Loucy (cell line): ENCODE measurements at regions not wholly inside any gene's neighbourhood (a gene's known extent, or its start where the extent isn't known, plus 50 kb on each side); places are given as distances from the start of the nearest gene placed in this dataset.
"Not testable (repeated sequence)": the region's sequence is repeated elsewhere in the genome, so short reads cannot be mapped to it uniquely, and the experiment has no call there.

ENCODE experiments used
- H2AFZ ChIP-seq: fragments of 200-600 bp; sonication (generic); 2 replicates; pipeline ENCODE4 v1.6.0; 2016; ENCODE audit warnings: antibody characterized with exemption, mild to moderate bottlenecking, low read length, moderate library complexity
- H3F3A ChIP-seq: fragments of 200-600 bp; 2 replicates; pipeline ENCODE4 v1.6.0; 2016; ENCODE audit warnings: antibody characterized with exemption, low read depth, mild to moderate bottlenecking
- H3K27me3 ChIP-seq: fragments of 200-600 bp; sonication (generic); 2 replicates; pipeline ENCODE4 v1.6.1; 2014; ENCODE audit warnings: low read length, mild to moderate bottlenecking; ENCODE audit not compliant: insufficient read depth, poor library complexity, severe bottlenecking
- H3K36me3 ChIP-seq: fragments of 200-600 bp; sonication (generic); 2 replicates; pipeline ENCODE4 v1.6.1; 2016; ENCODE audit warnings: low read length; ENCODE audit not compliant: insufficient read depth
- H3K4me1 ChIP-seq: fragments of 200-600 bp; sonication (generic); 2 replicates; pipeline ENCODE4 v1.5.1; 2014; ENCODE audit warnings: low read length, mild to moderate bottlenecking; ENCODE audit not compliant: insufficient read depth, poor library complexity, severe bottlenecking
- H3K4me2 ChIP-seq: fragments of 200-600 bp; sonication (generic); 2 replicates; pipeline ENCODE4 v1.6.0; 2014; ENCODE audit warnings: antibody characterized with exemption, low read length, low read depth, mild to moderate bottlenecking; ENCODE audit not compliant: poor library complexity, severe bottlenecking
- H3K4me3 ChIP-seq: fragments of 200-600 bp; sonication (generic); 2 replicates; pipeline ENCODE4 v1.5.1; 2014; ENCODE audit warnings: low read length, mild to moderate bottlenecking, mixed read lengths; ENCODE audit not compliant: poor library complexity, severe bottlenecking
- H3K79me2 ChIP-seq: fragments of 200-600 bp; sonication (generic); 2 replicates; pipeline ENCODE4 v1.6.1; 2014; ENCODE audit warnings: low read length; ENCODE audit not compliant: insufficient read depth
- H3K9ac ChIP-seq: fragments of 200-600 bp; sonication (generic); 2 replicates; pipeline ENCODE4 v1.6.0; 2014; ENCODE audit warnings: mild to moderate bottlenecking, low read depth, low read length, moderate library complexity; ENCODE audit not compliant: poor library complexity, severe bottlenecking
- H3K9me2 ChIP-seq: fragments of 200-600 bp; sonication (generic); replicated peaks from 2 replicates; pipeline ENCODE4 v1.6.1; 2016; ENCODE audit warnings: low read depth, low read length, mixed read lengths
- H3K9me3 ChIP-seq: fragments of 200-600 bp; sonication (generic); 2 replicates; pipeline ENCODE4 v1.6.1; 2014; ENCODE audit warnings: mild to moderate bottlenecking, antibody characterized with exemption, low read length, low read depth; ENCODE audit not compliant: insufficient read depth
- H4K20me1 ChIP-seq: fragments of 200-600 bp; sonication (generic); 2 replicates; pipeline ENCODE4 v1.6.0; 2014; ENCODE audit warnings: antibody characterized with exemption, low read length, mild to moderate bottlenecking; ENCODE audit not compliant: insufficient read depth, poor library complexity, severe bottlenecking
- CTCF ChIP-seq: fragments of 200-600 bp; sonication (generic); conservative IDR thresholded peaks from 2 replicates; pipeline ENCODE4 v1.5.1; 2014; ENCODE audit warnings: mild to moderate bottlenecking, antibody characterized with exemption, low read length
- EZH2phosphoT487 ChIP-seq: fragments of 200-600 bp; IDR thresholded peaks from 2 replicates; pipeline ENCODE4 v1.6.1; 2018; ENCODE audit warnings: antibody characterized with exemption, mild to moderate bottlenecking, moderate library complexity, borderline replicate concordance

GRCh38 chrX:121433289-121433688 is 385.9 kb downstream of the GLUD2 start:
- no peaks in the 10 kb centered on the region for H3K27me3 ChIP-seq
- TF ChIP-seq EZH2phosphoT487 (no peak), CTCF (no peak)
- H2AFZ ChIP-seq = no peak overlapping the region
- no peaks in the 10 kb centered on the region for H3K36me3 ChIP-seq
- H3K79me2 ChIP-seq = no peaks in the 10 kb centered on the region
- H3K4me2 ChIP-seq = no peak overlapping the region
- no peak overlapping the region for H3K9ac ChIP-seq
- no peaks in the 10 kb centered on the region for H3K9me2 ChIP-seq
- no peaks in the 10 kb centered on the region for H3F3A ChIP-seq
- H4K20me1 ChIP-seq = no peaks in the 10 kb centered on the region
- H3K9me3 ChIP-seq = no peaks in the 10 kb centered on the region
- no peak overlapping the region for H3K4me3 ChIP-seq
- H3K4me1 ChIP-seq = no peaks in the 10 kb centered on the region

- not testable (repeated sequence) for H3K9ac ChIP-seq, H3K4me1 ChIP-seq, H3K27me3 ChIP-seq, H3K79me2 ChIP-seq, H3K36me3 ChIP-seq, H3K9me2 ChIP-seq, H3K4me2 ChIP-seq, H4K20me1 ChIP-seq, H3F3A ChIP-seq, H3K4me3 ChIP-seq, H2AFZ ChIP-seq, H3K9me3 ChIP-seq
Observed at GRCh38 chrX:121437666-121438065, 390.3 kb downstream of the GLUD2 start.

- TF ChIP-seq CTCF (no peak), EZH2phosphoT487 (no peak)
- Histone ChIP-seq H3K27me3 (no peaks in the 10 kb centered on the region), H4K20me1 (no peaks in the 10 kb centered on the region), H3K4me1 (no peaks in the 10 kb centered on the region), H3K9ac (no peak overlapping the region), H3K79me2 (no peaks in the 10 kb centered on the region), H3K4me2 (no peak overlapping the region), H2AFZ (no peak overlapping the region), H3K4me3 (no peak overlapping the region), H3K9me3 (no peaks in the 10 kb centered on the region), H3K9me2 (no peaks in the 10 kb centered on the region), H3K36me3 (no peaks in the 10 kb centered on the region), H3F3A (no peaks in the 10 kb centered on the region)
Observed at GRCh38 chrX:121455890-121456289, 408.5 kb downstream of the GLUD2 start.

- Histone ChIP-seq H2AFZ (no peak overlapping the region), H3K9me3 (no peaks in the 10 kb centered on the region), H3K27me3 (no peaks in the 10 kb centered on the region), H3K9ac (no peak overlapping the region), H3K9me2 (no peaks in the 10 kb centered on the region), H3K36me3 (no peaks in the 10 kb centered on the region), H3K4me3 (no peak overlapping the region), H4K20me1 (no peaks in the 10 kb centered on the region), H3K4me1 (no peaks in the 10 kb centered on the region), H3F3A (no peaks in the 10 kb centered on the region), H3K4me2 (no peak overlapping the region), H3K79me2 (no peaks in the 10 kb centered on the region)
- TF ChIP-seq CTCF (no peak), EZH2phosphoT487 (no peak)
Observed at GRCh38 chrX:121456315-121456714, 408.9 kb downstream of the GLUD2 start.
